ENCODE measurements at regions not wholly inside any gene's neighbourhood (a gene's known extent, or its start where the extent isn't known, plus 50 kb on each side); places are given as distances from the start of the nearest gene placed in this dataset.
A peak's percentile ranks its signal among the peaks of the same experiment; 100 is the strongest.

DNA sequence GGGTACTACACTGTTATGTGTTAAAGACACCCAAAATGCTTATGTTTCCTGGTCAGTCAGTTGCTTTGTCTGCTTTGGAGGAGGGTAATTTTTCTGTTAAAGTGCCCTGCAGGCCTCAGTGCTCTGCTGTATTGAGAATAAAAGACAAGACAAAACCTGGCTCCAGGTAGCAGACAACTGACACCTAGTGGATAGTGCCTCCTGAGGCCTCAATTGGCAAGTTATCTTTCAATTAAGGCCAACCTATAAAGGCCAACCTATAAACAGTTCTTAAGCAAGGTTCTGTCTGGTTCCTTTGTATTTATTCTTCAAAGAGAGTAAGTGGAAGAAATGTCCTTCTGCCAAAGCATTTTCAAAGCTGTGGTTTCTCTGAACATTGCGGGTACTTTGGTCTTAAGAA is 773.8 kb downstream of the MECOM start:
- no peak for DNase-seq (ENCODE audit: low read depth in 2 of 2)

GRCh38 chr3:168888781-168889180 is 774.7 kb downstream of the MECOM start:
- DNase-seq (ENCODE audit: low read depth in 2 of 2): no peak

- DNase-seq (ENCODE audit: low read depth in 2 of 2): peak in 1 of 2 experiments; percentile 18
Measured at GRCh38 chr3:168885028-168885427, 778.5 kb downstream of the MECOM start.

DNA sequence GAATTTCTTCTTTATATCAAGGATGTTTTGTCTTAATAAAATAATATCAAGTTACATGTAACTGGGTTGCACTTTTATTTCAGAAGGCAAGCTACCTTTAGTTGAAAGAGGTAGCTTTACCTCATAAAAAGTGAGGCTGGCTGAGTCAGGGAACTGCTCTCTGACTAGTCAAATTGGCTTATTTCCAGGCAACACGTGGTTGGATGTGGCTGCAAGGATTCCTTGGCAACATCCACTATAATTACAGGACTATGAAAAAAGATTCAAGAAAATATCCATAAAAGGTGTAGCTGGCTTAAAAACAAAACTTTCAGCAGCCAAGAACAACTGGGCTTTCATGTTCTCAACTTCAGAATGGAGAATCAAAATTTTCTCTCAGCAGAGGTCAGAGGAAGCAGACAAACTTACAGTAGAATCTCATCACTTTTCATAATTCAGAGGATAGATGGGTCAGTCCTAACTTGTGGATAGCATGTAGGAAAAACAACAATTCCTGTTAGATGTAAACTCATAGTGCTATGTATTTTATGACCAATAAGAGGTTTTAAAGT is 779.1 kb downstream of the MECOM start:
- peak in 1 of 2 experiments; percentile 49 for DNase-seq (ENCODE audit: low read depth in 2 of 2)

GRCh38 chr3:168883145-168883544 is 780.4 kb downstream of the MECOM start:
- DNase-seq (ENCODE audit: low read depth in 2 of 2): no peak

DNA sequence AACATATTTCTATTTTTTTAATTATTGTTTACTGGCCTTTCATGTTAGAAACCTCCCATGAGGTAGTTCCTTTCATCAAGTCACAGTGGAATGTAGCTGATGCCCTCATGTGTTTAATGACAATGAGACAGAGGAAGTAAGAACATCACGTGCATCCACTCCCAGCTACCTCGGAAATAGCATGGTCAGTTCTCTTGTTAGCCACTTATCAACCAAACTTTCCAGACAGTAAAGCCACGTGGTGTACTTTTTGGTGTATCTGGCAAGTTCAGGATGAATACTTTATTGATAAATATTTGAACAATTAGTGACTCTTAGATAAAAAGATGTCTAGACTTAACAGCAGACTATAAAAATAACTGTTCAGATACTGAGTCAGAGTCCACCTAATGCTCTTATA is 781.7 kb downstream of the MECOM start:
- DNase-seq (ENCODE audit: low read depth in 2 of 2): no peak

DNA sequence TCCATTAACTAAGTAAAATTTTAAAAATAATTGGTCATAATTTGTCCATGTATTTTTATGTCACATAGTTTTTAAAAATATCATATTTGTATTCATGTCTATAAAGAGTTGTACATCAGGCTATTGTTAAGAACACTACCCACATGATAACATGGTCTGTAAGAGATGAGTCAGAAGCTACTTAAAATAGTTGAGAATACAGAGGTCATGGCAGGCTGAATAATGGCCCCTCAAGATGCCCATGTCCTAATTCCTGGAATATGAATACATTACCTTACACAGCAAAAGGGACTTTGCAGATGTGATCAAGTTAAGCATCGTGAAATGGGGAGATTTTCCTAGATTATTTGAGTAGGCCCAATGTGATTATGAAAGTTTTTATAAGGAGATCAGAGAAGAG is 782.9 kb upstream of the GOLIM4 start:
- DNase-seq (ENCODE audit: low read depth in 2 of 2): no peak

GRCh38 chr3:168877899-168878298 is 782.2 kb upstream of the GOLIM4 start:
- DNase-seq (ENCODE audit: low read depth in 2 of 2): no peak

DNA sequence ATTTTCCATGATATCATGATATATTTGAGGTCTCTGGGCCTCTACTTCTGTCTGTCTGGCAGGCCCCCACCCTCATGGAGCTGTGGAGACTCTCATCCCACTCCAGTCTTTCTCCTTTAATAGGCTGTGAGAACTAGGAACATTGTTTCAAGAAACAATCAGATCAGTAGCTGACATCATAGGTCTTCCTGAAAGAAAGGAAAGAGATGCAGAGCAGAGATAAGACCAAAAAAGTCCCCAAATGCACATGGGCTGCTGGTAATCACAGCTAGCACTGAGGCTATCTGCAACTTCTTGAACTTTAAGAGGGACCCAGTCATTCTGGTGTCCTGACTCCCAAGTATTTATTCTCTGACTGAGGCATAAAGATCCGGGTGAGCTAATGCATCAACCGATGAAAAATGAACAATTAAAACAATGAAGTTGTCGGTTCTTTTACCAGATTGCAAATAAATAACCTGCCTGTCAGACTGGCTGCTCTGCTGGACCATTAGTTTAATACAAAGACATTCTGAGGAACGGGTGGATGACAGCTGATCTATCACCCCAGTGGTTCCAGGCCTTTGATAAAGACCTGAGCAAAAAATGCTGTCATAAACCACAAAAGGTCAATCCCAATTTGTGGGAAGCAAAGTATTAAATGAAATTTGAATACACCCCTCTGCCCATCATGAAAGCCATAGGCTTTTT is 780.8 kb upstream of the GOLIM4 start:
- no peak for DNase-seq (ENCODE audit: low read depth in 2 of 2)

- DNase-seq (ENCODE audit: low read depth in 2 of 2): no peak
Measured at GRCh38 chr3:168872826-168873225, 777.1 kb upstream of the GOLIM4 start.

- DNase-seq (ENCODE audit: low read depth in 2 of 2): no peak
Measured at GRCh38 chr3:168870892-168871291, 775.2 kb upstream of the GOLIM4 start.

DNA sequence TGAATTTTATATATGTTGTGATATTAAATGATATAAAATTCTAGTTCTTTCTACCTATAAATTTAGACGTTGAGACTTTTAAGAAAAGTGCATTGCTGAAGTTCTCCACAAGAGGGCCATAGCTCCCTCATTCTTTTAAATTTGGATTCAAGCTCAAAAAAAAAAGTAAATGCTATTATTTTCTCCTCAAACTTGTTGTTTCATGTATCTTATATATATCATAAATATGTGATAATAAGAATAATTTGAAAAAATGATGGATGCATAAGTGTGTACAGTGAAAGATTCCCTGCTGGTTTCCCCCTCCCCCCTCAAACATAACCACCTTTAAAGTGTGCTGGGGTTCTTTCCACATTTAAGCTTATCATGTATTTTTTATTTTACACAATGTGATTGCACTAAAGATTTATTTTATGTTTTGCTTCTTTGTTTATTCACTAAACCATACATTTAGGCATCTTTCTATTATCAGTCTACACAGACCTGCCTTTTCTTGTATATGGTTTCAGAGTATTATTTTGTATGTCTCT is 769.4 kb upstream of the GOLIM4 start:
- DNase-seq (ENCODE audit: low read depth in 2 of 2): no peak

DNA sequence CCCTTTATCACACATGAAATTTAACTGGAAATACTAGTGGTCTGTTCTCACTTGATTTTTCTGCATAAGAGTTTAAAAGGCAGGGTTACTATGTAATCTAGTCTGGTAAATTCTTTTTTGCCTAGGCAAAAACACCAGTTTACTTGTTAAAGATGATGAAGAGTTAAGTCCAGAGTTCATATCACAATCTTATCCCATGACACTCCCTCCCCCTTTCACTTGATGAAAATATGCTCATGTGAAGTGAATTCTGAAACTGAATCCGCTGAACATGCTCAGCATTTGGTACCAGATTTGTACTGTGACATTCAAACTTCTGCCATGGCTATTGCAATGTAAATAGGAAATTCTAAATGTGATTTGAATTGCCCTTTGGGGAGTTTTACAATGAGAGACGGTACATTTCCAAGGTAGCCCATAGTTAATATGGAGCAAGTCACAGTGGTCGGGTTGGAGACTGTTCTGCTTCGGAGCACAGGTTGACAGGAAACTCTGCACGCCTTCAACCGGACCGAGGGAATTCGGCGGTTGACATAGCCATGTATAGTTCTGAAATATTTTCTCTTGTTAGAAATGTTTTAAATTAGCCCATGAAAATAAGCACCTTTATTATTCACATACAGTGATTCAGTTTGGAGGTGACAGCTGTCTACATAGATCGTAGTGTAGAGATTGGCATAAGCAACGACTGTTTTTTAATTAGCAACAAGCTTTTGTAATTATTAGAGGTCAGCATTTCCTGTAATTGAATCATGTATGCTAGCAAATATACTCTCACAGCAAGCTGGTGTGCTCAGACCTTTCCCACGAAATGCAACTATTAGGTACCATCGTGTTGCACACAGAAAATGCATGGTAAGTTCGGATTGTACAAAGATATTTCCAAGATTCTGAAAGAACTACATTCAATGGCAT is 768.6 kb upstream of the GOLIM4 start:
- DNase-seq (ENCODE audit: low read depth in 2 of 2): no peak

DNA sequence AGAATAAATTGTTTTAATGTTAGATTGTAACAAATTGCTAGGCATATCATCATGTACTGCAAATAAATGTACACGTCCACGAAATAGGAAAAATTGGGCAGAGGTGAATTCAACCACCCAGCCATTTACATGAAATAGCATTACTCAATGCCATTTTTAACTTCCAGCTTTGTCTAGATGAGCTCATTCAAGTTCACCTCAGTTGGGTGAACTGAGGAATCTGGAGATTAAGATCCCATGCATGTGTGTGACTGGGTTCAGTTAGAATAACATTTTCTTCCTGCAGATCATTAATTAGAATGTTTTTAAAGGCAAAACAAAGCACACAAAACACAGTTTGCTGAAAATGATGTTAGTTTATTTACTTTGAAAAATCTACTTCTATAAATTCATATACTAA is 767.8 kb upstream of the GOLIM4 start:
- DNase-seq (ENCODE audit: low read depth in 2 of 2): no peak

DNA sequence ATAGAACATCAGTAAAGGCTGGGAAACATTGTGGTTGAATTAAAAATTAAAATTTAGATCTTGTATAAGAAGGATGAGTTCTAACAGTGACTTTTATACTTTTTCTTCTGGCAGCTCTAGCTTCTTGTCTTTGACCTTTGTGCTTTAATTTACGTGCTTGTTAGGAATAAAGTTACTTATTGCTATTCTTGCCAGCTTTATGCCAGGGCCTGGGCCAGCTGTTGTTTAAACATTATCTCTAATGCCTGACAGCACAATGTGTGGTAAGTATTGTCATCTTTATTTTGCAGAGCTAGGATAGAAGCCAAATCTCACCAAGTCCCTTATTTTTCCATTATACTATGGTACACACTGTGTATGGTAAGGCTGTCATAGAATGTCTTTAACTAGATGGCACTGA is 766.7 kb upstream of the GOLIM4 start:
- no peak for DNase-seq (ENCODE audit: low read depth in 2 of 2)

- DNase-seq (ENCODE audit: low read depth in 2 of 2): no peak
Measured at GRCh38 chr3:168860592-168860991, 764.9 kb upstream of the GOLIM4 start.

- no peak for DNase-seq (ENCODE audit: low read depth in 2 of 2)
Measured at GRCh38 chr3:168860028-168860427, 764.3 kb upstream of the GOLIM4 start.

DNA sequence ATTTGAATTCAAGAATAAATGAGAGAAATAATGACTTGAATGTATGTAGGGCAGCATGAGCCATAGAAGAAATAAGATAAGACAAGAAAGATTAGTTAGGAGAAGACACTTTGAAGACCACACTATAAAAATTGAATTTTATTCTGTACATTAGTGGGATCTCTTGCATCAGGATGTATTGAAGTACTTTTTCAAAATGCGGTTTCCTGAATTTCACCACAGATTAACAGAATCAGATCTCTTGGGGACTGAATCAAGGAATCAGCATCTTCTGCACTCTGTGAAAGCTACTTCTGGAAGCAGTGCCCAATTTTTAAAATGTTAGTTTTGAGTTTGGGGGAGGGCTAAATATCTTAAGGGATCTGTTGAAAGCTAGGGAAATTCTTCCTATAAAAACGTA is 763.9 kb upstream of the GOLIM4 start:
- no peak for DNase-seq (ENCODE audit: low read depth in 2 of 2)

DNA sequence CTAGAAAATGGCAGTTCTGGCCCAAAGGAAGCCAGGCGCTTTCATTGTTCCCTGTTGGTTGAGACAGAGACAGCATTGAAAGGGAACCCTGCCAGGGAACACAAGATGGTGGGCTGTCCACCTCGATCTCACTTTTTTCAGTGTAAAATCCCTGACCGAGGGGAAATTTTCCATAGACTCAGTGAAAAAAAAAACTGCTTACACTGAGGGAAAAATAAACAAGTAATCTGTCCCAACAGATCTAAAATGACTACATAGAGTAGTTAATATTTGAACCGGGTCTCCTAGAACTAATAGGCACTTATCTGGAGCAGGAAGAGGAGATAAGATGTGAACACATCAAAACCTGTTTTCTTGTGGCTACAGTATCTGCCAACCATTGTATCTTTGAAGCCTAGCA is 763.4 kb upstream of the GOLIM4 start:
- DNase-seq (ENCODE audit: low read depth in 2 of 2): no peak

DNA sequence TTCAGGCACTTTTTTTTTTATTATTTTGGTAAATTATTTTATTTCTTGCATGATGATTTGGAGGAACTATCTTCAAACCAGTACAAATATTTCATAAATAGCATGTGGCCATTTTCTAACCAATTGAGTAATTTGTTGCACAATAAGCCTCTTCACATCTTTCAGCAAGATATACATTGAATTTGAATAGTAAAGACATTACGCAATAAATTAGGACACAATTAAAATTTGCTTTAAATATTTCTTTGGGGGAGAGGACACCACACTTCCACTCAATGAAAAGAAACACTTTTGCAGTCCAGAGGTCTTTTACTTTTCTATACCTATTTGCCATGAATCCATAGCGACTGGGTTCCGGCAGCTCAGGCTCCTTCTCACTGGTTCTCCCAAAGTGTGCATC is 762.6 kb upstream of the GOLIM4 start:
- no peak for DNase-seq (ENCODE audit: low read depth in 2 of 2)

DNA sequence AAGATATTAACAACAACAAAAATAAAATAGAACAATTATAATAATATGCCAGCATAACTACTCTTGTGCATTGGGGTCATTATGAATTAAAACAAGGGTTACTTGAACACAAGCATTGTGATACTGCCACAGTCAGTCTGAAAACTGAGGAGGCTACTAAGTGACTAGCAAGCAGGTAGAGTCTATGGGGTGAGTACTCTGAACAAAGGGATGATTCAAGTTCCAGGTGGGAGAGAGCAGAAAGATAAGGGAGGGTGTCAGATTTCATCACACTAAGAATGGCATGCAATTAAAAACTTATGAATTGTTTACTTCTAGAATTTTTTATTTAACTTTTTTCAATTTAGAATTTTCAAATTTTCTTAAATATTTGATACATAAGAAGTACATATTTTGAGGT is 754.4 kb upstream of the GOLIM4 start:
- no peak for DNase-seq (ENCODE audit: low read depth in 2 of 2)

DNA sequence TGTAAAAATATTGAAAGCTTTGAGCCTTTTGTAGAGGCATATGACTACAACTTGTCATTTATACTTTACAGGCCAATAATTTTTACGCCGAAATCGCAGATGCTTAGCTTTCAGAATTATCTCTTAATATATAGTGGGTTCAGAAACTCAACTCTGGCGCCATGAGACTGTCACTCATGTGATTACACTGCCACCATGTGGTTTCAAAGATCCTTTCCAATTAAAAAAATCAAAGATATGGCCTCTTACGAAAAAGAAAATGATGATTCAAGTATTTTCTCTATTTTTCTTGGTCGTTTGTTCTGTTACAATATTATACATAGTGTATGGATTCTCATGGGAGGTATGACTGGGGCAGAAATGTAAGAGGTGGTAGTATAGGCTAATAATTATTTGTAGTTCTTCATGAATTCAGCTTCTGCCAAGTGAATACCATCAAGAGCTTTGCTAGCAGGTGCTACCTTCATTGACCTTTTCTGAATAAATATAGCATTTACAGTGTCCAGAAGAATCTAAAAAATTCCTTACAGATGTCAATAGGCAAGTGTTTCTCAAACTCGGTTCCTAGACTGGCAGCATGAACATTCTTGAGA is 751.7 kb upstream of the GOLIM4 start:
- DNase-seq (ENCODE audit: low read depth in 2 of 2): no peak

All from fibroblast of skin of left biceps (primary cell).